Lower lobe of right lung (tissue), 2 donors: ENCODE measurements at regions not wholly inside any gene's neighbourhood (a gene's known extent, or its start where the extent isn't known, plus 50 kb on each side); places are given as distances from the start of the nearest gene placed in this dataset.

Experiments used
- ATAC-seq, 2 donors: fragments of 200-7000 bp; cut with Tn5 transposase; one replicate each; pipeline ENCODE4 v1.9.1; 2020 to 2022; ENCODE audit warnings: mild to moderate bottlenecking in 2 of 2, moderate library complexity in 2 of 2
- DNase-seq: peaks from one replicate; pipeline ENCODE4 v3.0.0-alpha.2; 2020
- H3K27ac ChIP-seq: fragments of 200-600 bp; one replicate; pipeline ENCODE4 v1.8.0; 2022
- H3K27me3 ChIP-seq: fragments of 200-600 bp; one replicate; pipeline ENCODE4 v1.8.0; 2022; ENCODE audit warnings: low read depth
- H3K36me3 ChIP-seq: fragments of 200-600 bp; one replicate; pipeline ENCODE4 v1.8.0; 2022; ENCODE audit warnings: mild to moderate bottlenecking
- H3K4me1 ChIP-seq: fragments of 200-600 bp; one replicate; pipeline ENCODE4 v1.8.0; 2022
- H3K4me3 ChIP-seq: fragments of 200-600 bp; one replicate; pipeline ENCODE4 v1.8.0; 2022; ENCODE audit warnings: mild to moderate bottlenecking
- H3K9me3 ChIP-seq: fragments of 200-600 bp; one replicate; pipeline ENCODE4 v1.8.0; 2022
- CTCF ChIP-seq: fragments of 200-600 bp; IDR thresholded peaks from one replicate; pipeline ENCODE4 v1.8.0; 2022; ENCODE audit warnings: antibody characterized with exemption, mild to moderate bottlenecking
- intact Hi-C: fragments of 100-400 bp; cut with DNase I; formaldehyde crosslinking; loops from one replicate; pipeline ENCODE4 v1.11.0; 2022
- donor health status: DM: no; HTN: yes; CAD: no; lungs with severe emphysema.

GRCh38 chr4:149885896-149886295, 70.3 kb upstream of the IQCM start:
- Histone ChIP-seq H3K4me3 (no peak overlapping the region), H3K4me1 (peaks cover 4% of the 10 kb centered on the region)
- ATAC-seq: no peak

GRCh38 chr4:149886786-149887490, 71.3 kb upstream of the IQCM start:
- no peaks in the 10 kb centered on the region for H3K27me3 ChIP-seq
- intact Hi-C loops: no loop called here
- ATAC-seq (no peak), DNase-seq (no peak)
- TF ChIP-seq CTCF: no peak
- H3K4me3 ChIP-seq: no peak overlapping the region
- H3K27ac ChIP-seq: no peak overlapping the region
- peaks cover 4% of the 10 kb centered on the region for H3K4me1 ChIP-seq
- H3K9me3 ChIP-seq: no peaks in the 10 kb centered on the region
- no peaks in the 10 kb centered on the region for H3K36me3 ChIP-seq

More at GRCh38 chr4:149885896-149886295, 70.3 kb upstream of the IQCM start:
- H3K9me3 ChIP-seq: no peaks in the 10 kb centered on the region
- no peaks in the 10 kb centered on the region for H3K36me3 ChIP-seq
- H3K27me3 ChIP-seq: no peaks in the 10 kb centered on the region
- no peak for DNase-seq
- no peak for TF ChIP-seq CTCF
- no peak overlapping the region for H3K27ac ChIP-seq
- intact Hi-C loops: no loop called here

- no peak overlapping the region for H3K4me3 ChIP-seq
- no peak for ATAC-seq
- H3K9me3 ChIP-seq: no peaks in the 10 kb centered on the region
- DNase-seq: no peak
- no peaks in the 10 kb centered on the region for H3K27me3 ChIP-seq
- H3K4me1 ChIP-seq: no peaks in the 10 kb centered on the region
- intact Hi-C loops: no loop called here
- H3K36me3 ChIP-seq: no peaks in the 10 kb centered on the region
- no peak overlapping the region for H3K27ac ChIP-seq
- no peak for TF ChIP-seq CTCF
Measured at GRCh38 chr4:149889991-149890390, 74.3 kb upstream of the IQCM start.

- ATAC-seq: no peak
- intact Hi-C loops: no loop called here
Measured at GRCh38 chr4:149890531-149890930, 74.9 kb upstream of the IQCM start.

GRCh38 chr4:149891426-149891825, 75.8 kb upstream of the IQCM start:
- TF ChIP-seq CTCF: no peak
- ATAC-seq (no peak), DNase-seq (no peak)
- no peaks in the 10 kb centered on the region for H3K27me3 ChIP-seq
- H3K27ac ChIP-seq: no peak overlapping the region
- H3K9me3 ChIP-seq: no peaks in the 10 kb centered on the region
- no peaks in the 10 kb centered on the region for H3K4me1 ChIP-seq
- H3K4me3 ChIP-seq: no peak overlapping the region
- intact Hi-C loops: no loop called here
- no peaks in the 10 kb centered on the region for H3K36me3 ChIP-seq

More at GRCh38 chr4:149890531-149890930, 74.9 kb upstream of the IQCM start:
- H3K9me3 ChIP-seq: no peaks in the 10 kb centered on the region
- H3K36me3 ChIP-seq: no peaks in the 10 kb centered on the region
- no peaks in the 10 kb centered on the region for H3K27me3 ChIP-seq
- DNase-seq: no peak
- no peak overlapping the region for H3K27ac ChIP-seq
- no peak overlapping the region for H3K4me3 ChIP-seq
- no peaks in the 10 kb centered on the region for H3K4me1 ChIP-seq
- TF ChIP-seq CTCF: no peak
